H9 (cell line): ENCODE measurements at regions not wholly inside any gene's neighbourhood (a gene's known extent, or its start where the extent isn't known, plus 50 kb on each side); places are given as distances from the start of the nearest gene placed in this dataset.
A peak's percentile ranks its signal among the peaks of the same experiment; 100 is the strongest.

Experiments used
- DNase-seq: peaks from one replicate; pipeline ENCODE4 v3.0.0-alpha.2; 2017
- H2AFZ ChIP-seq: one replicate; pipeline ENCODE4 v1.6.1; 2013; ENCODE audit warnings: mild to moderate bottlenecking, low read length, control low read depth, moderate library complexity
- H2AK5ac ChIP-seq: 2 replicates; pipeline ENCODE4 v1.6.1; 2013; ENCODE audit warnings: low read length, control low read depth, mixed read lengths; ENCODE audit not compliant: insufficient read length
- H2BK120ac ChIP-seq: one replicate; pipeline ENCODE4 v1.6.1; 2013; ENCODE audit warnings: low read depth, mild to moderate bottlenecking, low read length, control low read depth, inconsistent platforms; ENCODE audit not compliant: poor library complexity, severe bottlenecking
- H2BK12ac ChIP-seq: 2 replicates; pipeline ENCODE4 v1.6.1; 2013; ENCODE audit warnings: low read length, control low read depth, mixed read lengths, low read depth; ENCODE audit not compliant: insufficient read length
- H2BK15ac ChIP-seq: 2 replicates; pipeline ENCODE4 v1.6.1; 2013; ENCODE audit warnings: low read depth, low read length, control low read depth
- H2BK20ac ChIP-seq: one replicate; pipeline ENCODE4 v1.6.1; 2013; ENCODE audit warnings: low read depth, mild to moderate bottlenecking, low read length, control low read depth, inconsistent platforms; ENCODE audit not compliant: poor library complexity, severe bottlenecking
- H2BK5ac ChIP-seq: 2 replicates; pipeline ENCODE4 v1.6.1; 2013; ENCODE audit warnings: low read length, control low read depth, mixed read lengths; ENCODE audit not compliant: insufficient read length
- H3K14ac ChIP-seq: 2 replicates; pipeline ENCODE4 v1.6.1; 2013; ENCODE audit warnings: low read length, control low read depth; ENCODE audit not compliant: insufficient read depth
- H3K18ac ChIP-seq: 2 replicates; pipeline ENCODE4 v1.6.1; 2013; ENCODE audit warnings: low read depth, mild to moderate bottlenecking, mixed read lengths, low read length, control low read depth; ENCODE audit not compliant: insufficient read length
- H3K23ac ChIP-seq: 2 replicates; pipeline ENCODE4 v1.6.1; 2013; ENCODE audit warnings: low read length, control low read depth, mixed read lengths, low read depth; ENCODE audit not compliant: insufficient read length
- H3K23me2 ChIP-seq: 2 replicates; pipeline ENCODE4 v1.6.1; 2013; ENCODE audit warnings: low read depth, mild to moderate bottlenecking, mixed read lengths, low read length, control low read depth; ENCODE audit not compliant: insufficient read length, poor library complexity, severe bottlenecking
- H3K27ac ChIP-seq: 2 replicates; pipeline ENCODE4 v1.5.1; 2013; ENCODE audit warnings: low read length, control low read depth, mixed read lengths, low read depth; ENCODE audit not compliant: insufficient read length
- H3K27me3 ChIP-seq: 2 replicates; pipeline ENCODE4 v1.6.1; 2013; ENCODE audit warnings: low read length, control low read depth, inconsistent platforms; ENCODE audit not compliant: insufficient read depth
- H3K4ac ChIP-seq: 2 replicates; pipeline ENCODE4 v1.6.1; 2013; ENCODE audit warnings: low read depth, mild to moderate bottlenecking, control low read depth, inconsistent platforms, low read length, moderate library complexity
- H3K4me1 ChIP-seq: 2 replicates; pipeline ENCODE4 v1.6.1; 2013; ENCODE audit warnings: low read length, control low read depth, inconsistent platforms; ENCODE audit not compliant: insufficient read depth
- H3K4me2 ChIP-seq: 2 replicates; pipeline ENCODE4 v1.6.1; 2013; ENCODE audit warnings: low read length, control low read depth, mixed read lengths; ENCODE audit not compliant: insufficient read length, insufficient read depth
- H3K56ac ChIP-seq: 2 replicates; pipeline ENCODE4 v1.6.1; 2013; ENCODE audit warnings: low read depth, mild to moderate bottlenecking, mixed read lengths, low read length, control low read depth; ENCODE audit not compliant: insufficient read length
- H3K79me1 ChIP-seq: 2 replicates; pipeline ENCODE4 v1.6.1; 2013; ENCODE audit warnings: low read depth, mild to moderate bottlenecking, moderate library complexity, low read length, control low read depth, inconsistent platforms; ENCODE audit not compliant: insufficient read depth, poor library complexity, severe bottlenecking
- H3K79me2 ChIP-seq: 2 replicates; pipeline ENCODE4 v1.6.1; 2013; ENCODE audit warnings: low read length, control low read depth, inconsistent platforms; ENCODE audit not compliant: insufficient read depth
- H3K9ac ChIP-seq: 2 replicates; pipeline ENCODE4 v1.6.1; 2013; ENCODE audit warnings: low read length, control low read depth, mixed read lengths; ENCODE audit not compliant: insufficient read length; ENCODE audit errors: extremely low read depth
- H3K9me3 ChIP-seq: one replicate; pipeline ENCODE4 v1.6.1; 2013; ENCODE audit warnings: low read depth, low read length, inconsistent platforms; ENCODE audit not compliant: control insufficient read depth
- H3T11ph ChIP-seq: one replicate; pipeline ENCODE4 v1.6.1; 2013; ENCODE audit warnings: mild to moderate bottlenecking, low read length, control low read depth, inconsistent platforms
- H4K20me1 ChIP-seq: one replicate; pipeline ENCODE4 v1.6.1; 2013; ENCODE audit not compliant: control insufficient read depth, insufficient read length, insufficient read depth
- H4K5ac ChIP-seq: 2 replicates; pipeline ENCODE4 v1.6.1; 2013; ENCODE audit warnings: low read depth, mild to moderate bottlenecking, mixed read lengths, low read length, control low read depth; ENCODE audit not compliant: insufficient read length
- H4K8ac ChIP-seq: replicated peaks from 2 replicates; pipeline ENCODE4 v1.6.1; 2013; ENCODE audit warnings: low read length, control low read depth, mixed read lengths, low read depth; ENCODE audit not compliant: insufficient read length
- H4K91ac ChIP-seq: 2 replicates; pipeline ENCODE4 v1.6.1; 2013; ENCODE audit warnings: low read depth, mild to moderate bottlenecking, moderate library complexity, mixed read lengths, low read length, control low read depth; ENCODE audit not compliant: insufficient read length
- H3K27ac Mint-ChIP-seq, 3 experiments: 2 replicates in 2 of 3; 3 replicates in 1 of 3; pipeline ENCODE4 v1.8.0; 2020 to 2021; ENCODE audit warnings: mixed read lengths in 3 of 3, mild to moderate bottlenecking in 1 of 3, moderate library complexity in 1 of 3
- H3K27me3 Mint-ChIP-seq: 2 replicates; pipeline ENCODE4 v1.8.0; 2021; ENCODE audit warnings: low read depth, mild to moderate bottlenecking, moderate library complexity, mixed read lengths
- H3K36me3 Mint-ChIP-seq, 3 experiments: 2 replicates in 2 of 3; 3 replicates in 1 of 3; pipeline ENCODE4 v1.8.0; 2020 to 2021; ENCODE audit warnings: low read depth in 3 of 3, mixed read lengths in 3 of 3; ENCODE audit not compliant: insufficient read depth in 1 of 3
- H3K4me1 Mint-ChIP-seq, 2 experiments: 2 replicates each; pipeline ENCODE4 v1.8.0; 2020; ENCODE audit warnings: mixed read lengths in 2 of 2
- H3K4me3 Mint-ChIP-seq, 2 experiments: 2 replicates in 1 of 2; 3 replicates in 1 of 2; pipeline ENCODE4 v1.8.0; 2020 to 2021; ENCODE audit warnings: mild to moderate bottlenecking in 2 of 2, mixed read lengths in 2 of 2, moderate library complexity in 1 of 2
- H3K9me3 Mint-ChIP-seq, 2 experiments: 2 replicates in 1 of 2; 3 replicates in 1 of 2; pipeline ENCODE4 v1.8.0; 2020; ENCODE audit warnings: mild to moderate bottlenecking in 2 of 2, mixed read lengths in 2 of 2, moderate library complexity in 1 of 2
- WGBS: extraction: QIAGEN DNeasy Blood & Tissue Kit; methylation state at CpG from one replicate; pipeline ENCODE4 v1.1.7; 2013; ENCODE audit warnings: missing lambda C conversion rate, low lambda C conversion rate, mixed read lengths; ENCODE audit not compliant: insufficient read length; ENCODE audit errors: extremely low coverage; 5-methylcytosine and 5-hydroxymethylcytosine counted together
- TF ChIP-seq, protein P1 (sequence below): fragments of 200-600 bp; sonication (generic); conservative IDR thresholded peaks from 3 replicates; pipeline ENCODE4 v1.8.0; 2021; ENCODE audit warnings: antibody characterized with exemption, mild to moderate bottlenecking

DNA sequence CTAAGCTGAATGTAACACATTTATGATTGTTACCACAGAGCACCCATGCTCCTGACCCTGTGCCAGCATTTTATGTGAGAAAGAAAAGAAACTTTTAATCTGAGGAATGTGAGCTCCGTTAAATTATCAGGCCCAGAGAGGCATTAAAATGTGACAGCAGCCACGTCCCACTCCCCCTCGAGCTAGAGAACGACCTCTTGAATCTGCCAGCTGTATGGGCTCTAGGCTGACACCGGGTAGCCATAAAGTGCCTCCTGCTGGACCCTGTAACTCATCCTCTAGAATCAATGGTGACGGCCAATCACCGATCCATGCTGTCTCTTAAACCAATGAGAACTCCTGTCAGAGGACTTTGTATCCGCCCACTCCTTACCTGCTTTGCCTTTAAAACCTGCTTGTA, 110.2 kb upstream of the ADRA2C start:
- Mint-ChIP-seq H3K27ac (peak overlapping the region in 2 of 3 experiments; percentile 15 to 19; a peak in 1 of 7 replicates), H3K4me3 (no peak overlapping the region), H3K27me3 (peaks cover 7% of the 10 kb centered on the region)

More for the DNA sequence above, 110.2 kb upstream of the ADRA2C start:
- H4K20me1 ChIP-seq: peaks cover 2% of the 10 kb centered on the region
- no peak overlapping the region for H2BK120ac ChIP-seq
- H3K4ac ChIP-seq: no peak overlapping the region
- H3K4me2 ChIP-seq: no peak overlapping the region
- H4K91ac ChIP-seq: no peak overlapping the region
- H3K9ac ChIP-seq: no peak overlapping the region
- H3K27ac ChIP-seq: no peak overlapping the region
- no peak overlapping the region for H3K14ac ChIP-seq
- no peak overlapping the region for H3K56ac ChIP-seq
- no peak overlapping the region for H3K18ac ChIP-seq
- H4K8ac ChIP-seq: no peak overlapping the region
- no peak overlapping the region for H2BK5ac ChIP-seq
- WGBS: no CpG with 5 or more reads among the region's 8 CpGs
- no peak overlapping the region for H2BK12ac ChIP-seq
- H2AK5ac ChIP-seq: no peak overlapping the region
- peak; percentile 57 for DNase-seq
- H3K23me2 ChIP-seq: no peaks in the 10 kb centered on the region
- H3K79me1 ChIP-seq: no peaks in the 10 kb centered on the region
- H3K9me3 ChIP-seq: no peaks in the 10 kb centered on the region
- no peaks in the 10 kb centered on the region for H3K79me2 ChIP-seq
- H2AFZ ChIP-seq: no peak overlapping the region
- Mint-ChIP-seq H3K9me3 (no peaks in the 10 kb centered on the region; a peak in 1 of 5 replicates), H3K36me3 (no peaks in the 10 kb centered on the region), H3K4me1 (peaks cover 13 to 30% of the 10 kb centered on the region in 2 experiments)
- no peaks in the 10 kb centered on the region for H3K27me3 ChIP-seq
- no peak overlapping the region for H3K23ac ChIP-seq
- no peak overlapping the region for H2BK15ac ChIP-seq
- no peak overlapping the region for H4K5ac ChIP-seq
- 0 out of 2 replicates have a peak, but pooled peaks cover 2% of the 10 kb centered on the region for H3K4me1 ChIP-seq
- H3T11ph ChIP-seq: no peak overlapping the region
- TF ChIP-seq, protein P1, sequence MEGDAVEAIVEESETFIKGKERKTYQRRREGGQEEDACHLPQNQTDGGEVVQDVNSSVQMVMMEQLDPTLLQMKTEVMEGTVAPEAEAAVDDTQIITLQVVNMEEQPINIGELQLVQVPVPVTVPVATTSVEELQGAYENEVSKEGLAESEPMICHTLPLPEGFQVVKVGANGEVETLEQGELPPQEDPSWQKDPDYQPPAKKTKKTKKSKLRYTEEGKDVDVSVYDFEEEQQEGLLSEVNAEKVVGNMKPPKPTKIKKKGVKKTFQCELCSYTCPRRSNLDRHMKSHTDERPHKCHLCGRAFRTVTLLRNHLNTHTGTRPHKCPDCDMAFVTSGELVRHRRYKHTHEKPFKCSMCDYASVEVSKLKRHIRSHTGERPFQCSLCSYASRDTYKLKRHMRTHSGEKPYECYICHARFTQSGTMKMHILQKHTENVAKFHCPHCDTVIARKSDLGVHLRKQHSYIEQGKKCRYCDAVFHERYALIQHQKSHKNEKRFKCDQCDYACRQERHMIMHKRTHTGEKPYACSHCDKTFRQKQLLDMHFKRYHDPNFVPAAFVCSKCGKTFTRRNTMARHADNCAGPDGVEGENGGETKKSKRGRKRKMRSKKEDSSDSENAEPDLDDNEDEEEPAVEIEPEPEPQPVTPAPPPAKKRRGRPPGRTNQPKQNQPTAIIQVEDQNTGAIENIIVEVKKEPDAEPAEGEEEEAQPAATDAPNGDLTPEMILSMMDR: no peak
- no peak overlapping the region for H2BK20ac ChIP-seq
